K562 (cell line): ENCODE measurements at regions not wholly inside any gene's neighbourhood (a gene's known extent, or its start where the extent isn't known, plus 50 kb on each side); places are given as distances from the start of the nearest gene placed in this dataset.

ENCODE experiments used
- ATAC-seq: fragments of 200-7000 bp; cut with Tn5 transposase; 3 replicates; pipeline ENCODE4 v1.9.1; 2020; ENCODE audit warnings: moderate library complexity
- BruUV-seq: library from RNA; stranded (reverse); fragments of 400-500 nt; replicated peaks from 2 replicates; lab custom pipeline; 2021; lab: Mats Ljungman, UMichigan
- CTCF ChIA-PET: fragments of 300-600 bp; formaldehyde crosslinking; extraction: SDS; loops from one replicate; lab custom pipeline; 2021; ENCODE audit warnings: low intra/inter-chr PET ratio; lab: Yijun Ruan, JAX
- POLR2A ChIA-PET: fragments of 300-600, 350-650 bp; sonication (Branson Sonifier 250); formaldehyde crosslinking; extraction: SDS; loops from one replicate; lab custom pipeline; 2021; ENCODE audit warnings: antibody characterized with exemption, inconsistent platforms; lab: Yijun Ruan, JAX
- DNase-seq, 4 experiments: peaks; one replicate each; pipeline versions ENCODE4 v3.0.0 to v3.0.0-alpha.2; 2011 to 2018; ENCODE audit warnings: low spot score in 3 of 4, mixed read lengths in 3 of 4; ENCODE audit errors: extremely low read depth in 1 of 4
- FAIRE-seq: peaks from 2 replicates; lab custom pipeline; 2011; peaks lifted over from hg19 to GRCh38; lab: Jason Lieb, UNC
- H2AFZ ChIP-seq: 2 replicates; pipeline ENCODE4 v1.6.0; 2011; ENCODE audit warnings: low read depth, low read length, control low read depth, inconsistent platforms
- H3K27ac ChIP-seq: fragments of 200-600 bp; 3 replicates; pipeline ENCODE4 v1.8.0; 2011; ENCODE audit warnings: low read depth, mild to moderate bottlenecking, control low read depth, inconsistent platforms, low read length, moderate library complexity, mixed read lengths; ENCODE audit errors: extremely low read depth
- H3K27me3 ChIP-seq, 2 experiments: fragments of 300-600 bp in 1 of 2; 2 replicates in 1 of 2; 3 replicates in 1 of 2; pipeline versions ENCODE4 v1.6.0 to v1.8.0; 2011; ENCODE audit warnings: inconsistent platforms in 2 of 2, low read length in 2 of 2, mild to moderate bottlenecking in 1 of 2, mixed read lengths in 1 of 2, moderate library complexity in 1 of 2; ENCODE audit not compliant: control insufficient read depth in 2 of 2, insufficient read depth in 2 of 2
- H3K36me3 ChIP-seq: fragments of 300-600 bp; 3 replicates; pipeline ENCODE4 v1.8.0; 2011; ENCODE audit warnings: mild to moderate bottlenecking, low read length, inconsistent platforms; ENCODE audit not compliant: control insufficient read depth, insufficient read depth
- H3K4me1 ChIP-seq, 2 experiments: fragments of 200-600 bp in 1 of 2; replicated peaks in 1 of 2; 2 replicates in 1 of 2; 3 replicates in 1 of 2; pipeline versions ENCODE4 v1.5.1 to v1.8.0; 2011; ENCODE audit warnings: inconsistent platforms in 2 of 2, low read length in 2 of 2, mild to moderate bottlenecking in 1 of 2, mixed read lengths in 1 of 2, moderate library complexity in 1 of 2; ENCODE audit not compliant: control insufficient read depth in 2 of 2, insufficient read depth in 2 of 2
- H3K4me2 ChIP-seq: 2 replicates; pipeline ENCODE4 v1.6.1; 2011; ENCODE audit warnings: low read length, control low read depth, inconsistent platforms, mixed read lengths; ENCODE audit not compliant: insufficient read depth
- H3K4me3 ChIP-seq: fragments of 200-600 bp; sonication (generic), shearing (Covaris generic); 2 replicates; pipeline ENCODE4 v1.5.1; 2016; ENCODE audit warnings: control low read depth, inconsistent platforms
- H3K79me2 ChIP-seq: fragments of 200-600 bp; 3 replicates; pipeline ENCODE4 v1.8.0; 2011; ENCODE audit warnings: low read length, inconsistent platforms; ENCODE audit not compliant: control insufficient read depth, insufficient read depth
- H3K9ac ChIP-seq, 2 experiments: 2 replicates each; pipeline versions ENCODE4 v1.6.0 to v1.6.1; 2011; ENCODE audit warnings: low read depth in 2 of 2, low read length in 2 of 2, control low read depth in 1 of 2, inconsistent platforms in 1 of 2, mild to moderate bottlenecking in 1 of 2, mixed read lengths in 1 of 2; ENCODE audit not compliant: insufficient read depth in 1 of 2
- H3K9me1 ChIP-seq: one replicate; pipeline ENCODE4 v1.6.0; 2011; ENCODE audit warnings: inconsistent platforms, mild to moderate bottlenecking, low read length, moderate library complexity; ENCODE audit not compliant: control insufficient read depth, insufficient read depth
- H3K9me3 ChIP-seq: replicated peaks from 2 replicates; pipeline ENCODE4 v1.5.1; 2011; ENCODE audit warnings: low read depth, low read length, inconsistent platforms; ENCODE audit not compliant: control insufficient read depth, insufficient read depth
- H4K20me1 ChIP-seq: replicated peaks from 2 replicates; pipeline ENCODE4 v1.6.1; 2011; ENCODE audit warnings: low read length, inconsistent platforms, mixed read lengths; ENCODE audit not compliant: control insufficient read depth, insufficient read depth
- CHCHD3 ChIP-seq: fragments of 250-450 bp; sonication (Bioruptor Pico); IDR thresholded peaks from 2 replicates; pipeline ENCODE4 v2.1.2; 2022; ENCODE audit warnings: mild to moderate bottlenecking
- ETS2 ChIP-seq: IDR thresholded peaks from 2 replicates; pipeline ENCODE4 v1.6.1; 2016; ENCODE audit warnings: borderline replicate concordance, missing genetic modification characterization, mild to moderate bottlenecking, moderate library complexity, missing compliant biosample characterization; ENCODE audit not compliant: poor library complexity, severe bottlenecking
- GTF2A2 ChIP-seq: IDR thresholded peaks from 2 replicates; pipeline ENCODE4 v1.6.1; 2016; ENCODE audit warnings: mild to moderate bottlenecking, missing genetic modification characterization, missing compliant biosample characterization
- ZNF707 ChIP-seq: fragments of 250-450 bp; sonication (Bioruptor Pico); conservative IDR thresholded peaks from 2 replicates; pipeline ENCODE4 v1.8.0; 2022; ENCODE audit warnings: inconsistent platforms, mild to moderate bottlenecking, moderate library complexity
- WGBS: fragments of 100-300 bp; shearing (Covaris generic); methylation state at CpG from one replicate; pipeline ENCODE4 v1.1.6; 2016; ENCODE audit warnings: low coverage, mixed read lengths; ENCODE audit not compliant: insufficient coverage; ENCODE audit errors: missing lambda C conversion rate; 5-methylcytosine and 5-hydroxymethylcytosine counted together
- in situ Hi-C: fragments of 300-500 bp; cut with MboI; formaldehyde crosslinking; loops from 4 replicates; pipeline ENCODE4 v1.15.0; 2018; ENCODE audit warnings: inconsistent platforms, mixed read lengths
- intact Hi-C: fragments of 100-400 bp; cut with micrococcal nuclease; formaldehyde crosslinking; loops from 2 replicates; pipeline ENCODE4 v1.14.2; 2022
- TF ChIP-seq, protein P1 (sequence below): IDR thresholded peaks from 2 replicates; pipeline ENCODE4 v1.6.1; 2012; ENCODE audit warnings: low read depth, low read length, improper control_type of control experiment, borderline replicate concordance

DNA sequence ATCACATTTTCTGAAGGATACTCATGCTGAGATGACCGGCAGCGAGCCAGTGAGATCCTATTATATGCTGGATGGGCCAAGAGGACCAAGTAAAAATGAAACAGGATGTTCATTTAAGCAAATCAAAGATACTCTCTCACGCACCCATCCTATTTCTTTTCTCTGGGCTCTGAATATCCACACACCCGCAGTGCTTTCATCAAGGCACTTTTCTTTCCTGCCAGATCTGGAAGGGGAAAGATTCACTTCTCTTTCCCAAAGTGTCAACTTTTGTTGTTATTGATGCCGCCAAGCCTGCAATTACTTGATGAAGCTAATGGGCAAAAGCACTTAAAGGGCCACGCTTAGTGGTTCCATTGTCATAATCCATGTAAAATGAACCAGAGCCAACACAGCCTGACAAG is 191.9 kb upstream of the CHAC2 start:
- CTCF ChIA-PET, result no interaction called here
- H3K27ac ChIP-seq, result no peak overlapping the region
- TF ChIP-seq ZNF707 (CRISPR knock-in tag) (no peak), ETS2 (tag) (no peak), CHCHD3 (CRISPR knock-in tag) (no peak), GTF2A2 (tag) (no peak)
- TF ChIP-seq, protein P1, sequence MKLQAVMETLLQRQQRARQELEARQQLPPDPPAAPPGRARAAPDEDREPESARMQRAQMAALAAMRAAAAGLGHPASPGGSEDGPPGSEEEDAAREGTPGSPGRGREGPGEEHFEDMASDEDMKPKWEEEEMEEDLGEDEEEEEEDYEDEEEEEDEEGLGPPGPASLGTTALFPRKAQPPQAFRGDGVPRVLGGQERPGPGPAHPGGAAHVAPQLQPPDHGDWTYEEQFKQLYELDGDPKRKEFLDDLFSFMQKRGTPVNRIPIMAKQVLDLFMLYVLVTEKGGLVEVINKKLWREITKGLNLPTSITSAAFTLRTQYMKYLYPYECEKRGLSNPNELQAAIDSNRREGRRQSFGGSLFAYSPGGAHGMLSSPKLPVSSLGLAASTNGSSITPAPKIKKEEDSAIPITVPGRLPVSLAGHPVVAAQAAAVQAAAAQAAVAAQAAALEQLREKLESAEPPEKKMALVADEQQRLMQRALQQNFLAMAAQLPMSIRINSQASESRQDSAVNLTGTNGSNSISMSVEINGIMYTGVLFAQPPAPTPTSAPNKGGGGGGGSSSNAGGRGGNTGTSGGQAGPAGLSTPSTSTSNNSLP, result no peak
- TF ChIP-seq, all 486 proteins: peak for 0
- no TSS peak for BruUV-seq
- Histone ChIP-seq H2AFZ (no peak overlapping the region), H3K4me1 (no peaks in the 10 kb centered on the region), H3K36me3 (no peaks in the 10 kb centered on the region), H3K79me2 (no peaks in the 10 kb centered on the region), H4K20me1 (no peaks in the 10 kb centered on the region), H3K4me2 (no peak overlapping the region), H3K9me3 (no peaks in the 10 kb centered on the region), H3K27me3 (no peaks in the 10 kb centered on the region), H3K9ac (no peak overlapping the region), H3K4me3 (no peak overlapping the region), H3K9me1 (no peaks in the 10 kb centered on the region)
- FAIRE-seq (no peak), DNase-seq (no peak), ATAC-seq (no peak)
- in situ Hi-C loops, result no loop called here
- WGBS, result 1% methylated on average over 6 of the region's 6 CpGs
- POLR2A ChIA-PET, result interaction anchor here (0.6 kb wide), 1 partner anchor 28 kb away, joined by 3 read pairs; no protein-coding TSS in a partner anchor
- intact Hi-C loops, result no loop called here
